GM19438 (cell line): ENCODE measurements at regions not wholly inside any gene's neighbourhood (a gene's known extent, or its start where the extent isn't known, plus 50 kb on each side); places are given as distances from the start of the nearest gene placed in this dataset.

Experiments
- ATAC-seq: cut with Tn5 transposase; IDR thresholded peaks from one replicate; pipeline ENCODE4 v1.9.1; 2021; ENCODE audit warnings: low read depth; ENCODE audit not compliant: unreplicated experiment

GRCh38 chr3:162740941-162741596 lies 1244.5 kb downstream of the OTOL1 start:
- ATAC-seq = no peak

- no peak for ATAC-seq
These were observed 1245.6 kb downstream of the OTOL1 start for GRCh38 chr3:162742159-162742717.

GRCh38 chr3:162743091-162743490 lies 1246.5 kb downstream of the OTOL1 start:
- ATAC-seq = no peak

GRCh38 chr3:162760789-162761188 lies 1264.2 kb downstream of the OTOL1 start:
- ATAC-seq = no peak

- ATAC-seq = no peak
These were observed 1267.6 kb downstream of the OTOL1 start for GRCh38 chr3:162764051-162764807.

- no peak for ATAC-seq
These were observed 1268.1 kb downstream of the OTOL1 start for GRCh38 chr3:162764808-162765071.

GRCh38 chr3:162765524-162765923 lies 1268.9 kb downstream of the OTOL1 start:
- ATAC-seq = no peak

- no peak for ATAC-seq
These were observed 1273.0 kb downstream of the OTOL1 start for GRCh38 chr3:162769564-162769963.

- ATAC-seq = no peak
These were observed 1273.9 kb downstream of the OTOL1 start for GRCh38 chr3:162770551-162770950.

- ATAC-seq = no peak
These were observed 1278.0 kb downstream of the OTOL1 start for GRCh38 chr3:162774613-162775100.

- ATAC-seq = no peak
These were observed 1279.5 kb downstream of the OTOL1 start for GRCh38 chr3:162776148-162776547.

- ATAC-seq = no peak
These were observed 1280.5 kb downstream of the OTOL1 start for GRCh38 chr3:162777118-162777517.

- ATAC-seq = no peak
These were observed 1283.7 kb downstream of the OTOL1 start for GRCh38 chr3:162780313-162780712.

GRCh38 chr3:162799910-162800309 lies 1303.3 kb downstream of the OTOL1 start:
- ATAC-seq = no peak

GRCh38 chr3:162802228-162802965 lies 1305.8 kb downstream of the OTOL1 start:
- ATAC-seq = no peak

- no peak for ATAC-seq
These were observed 1314.2 kb downstream of the OTOL1 start for GRCh38 chr3:162810776-162811175.

GRCh38 chr3:162842549-162843216 lies 1346.1 kb downstream of the OTOL1 start:
- no peak for ATAC-seq

GRCh38 chr3:162845918-162846317 lies 1349.3 kb downstream of the OTOL1 start:
- ATAC-seq = no peak

- no peak for ATAC-seq
These were observed 1350.9 kb downstream of the OTOL1 start for GRCh38 chr3:162847511-162847910.

- ATAC-seq = no peak
These were observed 1367.0 kb downstream of the OTOL1 start for GRCh38 chr3:162863579-162863978.

- no peak for ATAC-seq
These were observed 1368.9 kb downstream of the OTOL1 start for GRCh38 chr3:162865466-162865865.
